ENCODE measurements at regions not wholly inside any gene's neighbourhood (a gene's known extent, or its start where the extent isn't known, plus 50 kb on each side); places are given as distances from the start of the nearest gene placed in this dataset.

GRCh38 chr21:35233756-35234155 lies 184.7 kb upstream of the RUNX1 start:
- H3K4me3 Mint-ChIP-seq: no peak overlapping the region
- ChIA-PET POLR2A (no interaction called here), CTCF (no interaction called here)
- H3K9me3 Mint-ChIP-seq: peaks cover 18% of the 10 kb centered on the region
- ATAC-seq (no peak), DNase-seq (no peak)
- peaks cover 15% of the 10 kb centered on the region for H3K36me3 Mint-ChIP-seq (ENCODE audit: low read depth)
- H3K27ac Mint-ChIP-seq: no peak overlapping the region
- H3K4me1 Mint-ChIP-seq (ENCODE audit: low read depth): peaks cover 35% of the 10 kb centered on the region
- intact Hi-C loops (cut with micrococcal nuclease): no loop called here
- TF ChIP-seq CTCF (IDR thresholded peaks at IDR 0.05): no peak
- H3K27me3 Mint-ChIP-seq: no peaks in the 10 kb centered on the region

GRCh38 chr21:35232545-35233176 lies 183.6 kb upstream of the RUNX1 start:
- peaks cover 31% of the 10 kb centered on the region for H3K4me1 Mint-ChIP-seq (ENCODE audit: low read depth)
- intact Hi-C loops (cut with micrococcal nuclease): no loop called here

GRCh38 chr21:35231090-35231489 lies 182.0 kb upstream of the RUNX1 start:
- Mint-ChIP-seq H3K27ac (no peak overlapping the region), H3K4me3 (no peak overlapping the region), H3K4me1 (ENCODE audit: low read depth) (peaks cover 35% of the 10 kb centered on the region), H3K27me3 (no peaks in the 10 kb centered on the region), H3K36me3 (ENCODE audit: low read depth) (peaks cover 6% of the 10 kb centered on the region), H3K9me3 (peaks cover 8% of the 10 kb centered on the region)
- no peak for DNase-seq
- intact Hi-C loops (cut with micrococcal nuclease): no loop called here
- ChIA-PET CTCF (interaction anchor here (0.8 kb wide), 1 partner anchor 180 kb away, joined by 3 read pairs; no protein-coding TSS in a partner anchor), POLR2A (no interaction called here)
- no peak for TF ChIP-seq CTCF (IDR thresholded peaks at IDR 0.05)
- ATAC-seq: no peak

More at GRCh38 chr21:35232545-35233176, 183.6 kb upstream of the RUNX1 start:
- H3K4me3 Mint-ChIP-seq: no peak overlapping the region
- H3K9me3 Mint-ChIP-seq: peaks cover 18% of the 10 kb centered on the region
- no peaks in the 10 kb centered on the region for H3K27me3 Mint-ChIP-seq
- ChIA-PET POLR2A (interaction anchor here (0.5 kb wide), 1 partner anchor 887 kb away, joined by 3 read pairs; no protein-coding TSS in a partner anchor), CTCF (interaction anchor here (1.2 kb wide), 2 partner anchors 11 to 167 kb away, joined by 3 read pairs; no protein-coding TSS in a partner anchor)
- no peak for DNase-seq
- no peak for TF ChIP-seq CTCF (IDR thresholded peaks at IDR 0.05)
- no peak overlapping the region for H3K27ac Mint-ChIP-seq
- ATAC-seq: no peak
- H3K36me3 Mint-ChIP-seq (ENCODE audit: low read depth): peaks cover 15% of the 10 kb centered on the region

- DNase-seq (no peak), ATAC-seq (no peak)
- Mint-ChIP-seq H3K9me3 (no peaks in the 10 kb centered on the region), H3K27me3 (no peaks in the 10 kb centered on the region), H3K4me1 (ENCODE audit: low read depth) (peaks cover 29% of the 10 kb centered on the region), H3K27ac (no peak overlapping the region), H3K4me3 (no peak overlapping the region), H3K36me3 (ENCODE audit: low read depth) (no peaks in the 10 kb centered on the region)
- no peak for TF ChIP-seq CTCF (IDR thresholded peaks at IDR 0.05)
- intact Hi-C loops (cut with micrococcal nuclease): no loop called here
- ChIA-PET CTCF (no interaction called here), POLR2A (no interaction called here)
Observed at GRCh38 chr21:35229290-35229689, 180.2 kb upstream of the RUNX1 start.

- peaks cover 35% of the 10 kb centered on the region for H3K4me1 Mint-ChIP-seq (ENCODE audit: low read depth)
- H3K4me3 Mint-ChIP-seq: no peak overlapping the region
Observed at GRCh38 chr21:35227786-35228185, 178.7 kb upstream of the RUNX1 start.

More at GRCh38 chr21:35227786-35228185, 178.7 kb upstream of the RUNX1 start:
- intact Hi-C loops (cut with micrococcal nuclease): no loop called here
- POLR2A ChIA-PET: interaction anchor here (1.2 to 1.6 kb wide), 2 partner anchors 131 to 179 kb away, joined by 3 read pairs; no protein-coding TSS in a partner anchor
- no peak for TF ChIP-seq CTCF (IDR thresholded peaks at IDR 0.05)
- H3K9me3 Mint-ChIP-seq: no peaks in the 10 kb centered on the region
- no peaks in the 10 kb centered on the region for H3K27me3 Mint-ChIP-seq
- DNase-seq (no peak), ATAC-seq (no peak)
- H3K36me3 Mint-ChIP-seq (ENCODE audit: low read depth): no peaks in the 10 kb centered on the region
- H3K27ac Mint-ChIP-seq: peak overlapping the region; percentile 65
- CTCF ChIA-PET: no interaction called here

Data from activated CD8-positive, alpha-beta T cell treated with anti-CD3 and anti-CD28 coated beads for 36 hours (primary cell).